B cell (primary cell): ENCODE measurements at regions not wholly inside any gene's neighbourhood (a gene's known extent, or its start where the extent isn't known, plus 50 kb on each side); places are given as distances from the start of the nearest gene placed in this dataset.

Experiments used
- ATAC-seq: fragments of 200-7000 bp; cut with Tn5 transposase; one replicate; pipeline ENCODE4 v1.10.0; 2021; ENCODE audit warnings: low read depth, mild to moderate bottlenecking, moderate number of reproducible peaks, moderate library complexity
- CTCF ChIA-PET: fragments of 350-600 bp; sonication (Branson Sonifier 250); formaldehyde crosslinking; loops from one replicate; lab custom pipeline; 2021; ENCODE audit warnings: antibody characterized with exemption, inconsistent platforms; lab: Charles Lee
- POLR2A ChIA-PET: fragments of 350-600 bp; sonication (Branson Sonifier 250); formaldehyde crosslinking; loops from one replicate; lab custom pipeline; 2021; ENCODE audit warnings: antibody characterized with exemption; lab: Charles Lee
- DNase-seq: peaks from one replicate; pipeline ENCODE4 v3.0.0; 2013
- H2AFZ ChIP-seq: 2 replicates; pipeline ENCODE4 v1.6.1; 2012; ENCODE audit warnings: mild to moderate bottlenecking, low read depth, low read length; ENCODE audit not compliant: insufficient read depth, poor library complexity, severe bottlenecking
- H3K27ac ChIP-seq, 2 donors: 1 replicate in 1 of 2; 2 replicates in 1 of 2; pipeline ENCODE4 v1.5.1; 2012 to 2013; ENCODE audit warnings: low read length in 2 of 2, mild to moderate bottlenecking in 2 of 2, moderate library complexity in 1 of 2
- H3K27me3 ChIP-seq, 4 experiments: fragments of 200-600 bp in 1 of 4; sonication (generic) in 1 of 4; replicated peaks in 1 of 4; 1 replicate in 2 of 4; 2 replicates in 2 of 4; pipeline versions ENCODE4 v1.6.1 to v1.7.0; 2013 to 2016; ENCODE audit warnings: low read length in 3 of 4, mild to moderate bottlenecking in 2 of 4, mixed read lengths in 1 of 4, moderate library complexity in 1 of 4; ENCODE audit not compliant: insufficient read depth in 4 of 4, control insufficient read depth in 3 of 4; ENCODE audit errors: control extremely low read depth in 1 of 4
- H3K36me3 ChIP-seq, 2 experiments: replicated peaks in 1 of 2; 1 replicate in 1 of 2; 2 replicates in 1 of 2; pipeline versions ENCODE4 v1.6.1 to v1.7.1; 2013; ENCODE audit warnings: low read length in 1 of 2; ENCODE audit not compliant: insufficient read depth in 2 of 2, control insufficient read depth in 1 of 2; ENCODE audit errors: control extremely low read depth in 1 of 2, extremely low read depth in 1 of 2
- H3K4me1 ChIP-seq, 2 donors: fragments of 200-600 bp in 1 of 2; sonication (generic) in 1 of 2; 1 replicate in 1 of 2; 2 replicates in 1 of 2; pipeline versions ENCODE4 v1.5.1 to v1.6.1; 2013 to 2017; ENCODE audit warnings: low read length in 2 of 2; ENCODE audit not compliant: control insufficient read depth in 2 of 2, insufficient read depth in 2 of 2
- H3K4me2 ChIP-seq: replicated peaks from 2 replicates; pipeline ENCODE3; 2012; ENCODE audit warnings: mild to moderate bottlenecking, low read depth, low read length; ENCODE audit not compliant: poor library complexity, severe bottlenecking
- H3K4me3 ChIP-seq, 5 experiments: fragments of 200-600 bp in 1 of 5; sonication (generic) in 1 of 5; 1 replicate in 3 of 5; 2 replicates in 2 of 5; pipeline versions ENCODE4 v1.5.1 to v1.7.0; 2011 to 2016; ENCODE audit warnings: low read length in 4 of 5, mild to moderate bottlenecking in 4 of 5, low read depth in 2 of 5, control low read depth in 1 of 5, moderate library complexity in 1 of 5; ENCODE audit not compliant: insufficient read depth in 1 of 5; ENCODE audit errors: control extremely low read depth in 1 of 5, extremely low read depth in 1 of 5
- H3K79me2 ChIP-seq: fragments of 200-600 bp; sonication (generic); one replicate; pipeline ENCODE4 v1.6.0; 2016; ENCODE audit warnings: low read length; ENCODE audit not compliant: control insufficient read depth, insufficient read depth
- H3K9ac ChIP-seq: fragments of 200-600 bp; sonication (generic); 2 replicates; pipeline ENCODE4 v1.6.1; 2017; ENCODE audit warnings: mild to moderate bottlenecking, low read length, moderate library complexity
- H3K9me3 ChIP-seq, 3 donors: one replicate each; pipeline versions ENCODE4 v1.6.1 to v1.7.1; 2013; ENCODE audit warnings: low read length in 2 of 3; ENCODE audit not compliant: control insufficient read depth in 2 of 3, insufficient read depth in 1 of 3; ENCODE audit errors: control extremely low read depth in 1 of 3
- H4K20me1 ChIP-seq: 2 replicates; pipeline ENCODE4 v1.6.0; 2012; ENCODE audit warnings: mild to moderate bottlenecking, low read length; ENCODE audit not compliant: insufficient read depth, control insufficient read depth, poor library complexity, severe bottlenecking
- H3K27ac Mint-ChIP-seq: one replicate; pipeline ENCODE4 v1.8.0; 2021; ENCODE audit warnings: mixed read lengths
- H3K27me3 Mint-ChIP-seq: one replicate; pipeline ENCODE4 v1.8.0; 2021; ENCODE audit warnings: mixed read lengths
- H3K4me1 Mint-ChIP-seq: one replicate; pipeline ENCODE4 v1.8.0; 2021; ENCODE audit warnings: mixed read lengths
- H3K4me3 Mint-ChIP-seq: one replicate; pipeline ENCODE4 v1.8.0; 2021; ENCODE audit warnings: mixed read lengths
- H3K9me3 Mint-ChIP-seq: one replicate; pipeline ENCODE4 v1.8.0; 2022; ENCODE audit warnings: mixed read lengths; ENCODE audit not compliant: insufficient read depth
- EZH2 ChIP-seq: IDR thresholded peaks from 2 replicates; pipeline ENCODE4 v1.6.1; 2012; ENCODE audit warnings: borderline replicate concordance, low read depth, mild to moderate bottlenecking, moderate library complexity, low read length; ENCODE audit not compliant: insufficient read depth, poor library complexity, severe bottlenecking
- WGBS: methylation state at CpG from one replicate; pipeline ENCODE4 v1.1.5; 2013; ENCODE audit warnings: missing lambda C conversion rate; ENCODE audit not compliant: insufficient coverage; 5-methylcytosine and 5-hydroxymethylcytosine counted together
- intact Hi-C: fragments of 100-400 bp; cut with micrococcal nuclease; formaldehyde crosslinking; loops from one replicate; pipeline ENCODE4 v1.10.0; 2022
- TF ChIP-seq, protein P1 (sequence below): fragments of 200-600 bp; IDR thresholded peaks from one replicate; pipeline ENCODE4 v1.8.0; 2022; ENCODE audit warnings: antibody characterized with exemption, mild to moderate bottlenecking

DNA sequence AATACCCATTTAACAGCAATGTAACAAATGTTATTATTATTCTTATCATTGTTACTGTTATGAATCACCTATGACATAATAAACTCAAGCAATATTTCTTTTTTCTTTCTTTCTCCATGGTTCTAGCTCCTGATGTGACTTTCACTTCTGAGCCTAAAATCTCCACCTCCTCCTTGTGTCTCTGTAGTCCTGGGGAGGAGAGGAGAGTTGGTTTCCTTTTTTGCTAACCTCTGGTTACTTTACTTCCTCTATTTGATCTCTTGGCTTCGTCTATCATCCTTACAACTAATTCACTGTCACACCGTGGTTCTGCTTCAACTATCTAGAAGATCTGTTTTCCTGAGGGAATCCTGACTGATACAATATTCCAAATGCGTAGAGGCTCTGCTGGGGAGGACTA lies 456.6 kb downstream of the VRK1 start:
- H3K4me3 Mint-ChIP-seq: no peak overlapping the region
- ATAC-seq: no peak

DNA sequence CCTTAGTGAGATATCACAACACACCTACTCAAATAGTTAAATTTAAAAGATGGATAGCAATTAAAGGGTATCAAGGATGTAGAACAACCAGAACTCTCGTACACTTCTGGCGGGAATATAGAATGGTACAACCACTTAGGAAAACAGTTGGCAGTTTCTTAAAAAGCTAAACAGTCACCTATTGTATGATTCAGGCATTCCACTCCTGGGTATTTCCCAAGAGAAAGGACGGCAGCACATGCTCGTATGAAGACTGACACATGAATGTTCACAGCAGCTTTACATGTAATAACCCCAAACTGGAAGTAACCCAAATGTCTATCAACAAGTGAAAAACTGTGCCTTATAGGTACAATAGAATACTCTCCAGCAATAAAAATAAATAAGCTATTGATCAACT lies 465.2 kb downstream of the VRK1 start:
- no peak for TF ChIP-seq EZH2
- TF ChIP-seq, protein P1, sequence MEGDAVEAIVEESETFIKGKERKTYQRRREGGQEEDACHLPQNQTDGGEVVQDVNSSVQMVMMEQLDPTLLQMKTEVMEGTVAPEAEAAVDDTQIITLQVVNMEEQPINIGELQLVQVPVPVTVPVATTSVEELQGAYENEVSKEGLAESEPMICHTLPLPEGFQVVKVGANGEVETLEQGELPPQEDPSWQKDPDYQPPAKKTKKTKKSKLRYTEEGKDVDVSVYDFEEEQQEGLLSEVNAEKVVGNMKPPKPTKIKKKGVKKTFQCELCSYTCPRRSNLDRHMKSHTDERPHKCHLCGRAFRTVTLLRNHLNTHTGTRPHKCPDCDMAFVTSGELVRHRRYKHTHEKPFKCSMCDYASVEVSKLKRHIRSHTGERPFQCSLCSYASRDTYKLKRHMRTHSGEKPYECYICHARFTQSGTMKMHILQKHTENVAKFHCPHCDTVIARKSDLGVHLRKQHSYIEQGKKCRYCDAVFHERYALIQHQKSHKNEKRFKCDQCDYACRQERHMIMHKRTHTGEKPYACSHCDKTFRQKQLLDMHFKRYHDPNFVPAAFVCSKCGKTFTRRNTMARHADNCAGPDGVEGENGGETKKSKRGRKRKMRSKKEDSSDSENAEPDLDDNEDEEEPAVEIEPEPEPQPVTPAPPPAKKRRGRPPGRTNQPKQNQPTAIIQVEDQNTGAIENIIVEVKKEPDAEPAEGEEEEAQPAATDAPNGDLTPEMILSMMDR: no peak
- H3K4me2 ChIP-seq: no peak overlapping the region
- no peak for DNase-seq
- no peak overlapping the region for H3K27ac ChIP-seq
- H3K4me3 Mint-ChIP-seq: no peak overlapping the region
- H3K27ac Mint-ChIP-seq: no peak overlapping the region
- intact Hi-C loops: no loop called here
- H3K9me3 Mint-ChIP-seq: no peaks in the 10 kb centered on the region
- no peaks in the 10 kb centered on the region for H3K36me3 ChIP-seq
- ATAC-seq: no peak
- H3K4me1 Mint-ChIP-seq: no peaks in the 10 kb centered on the region
- no peaks in the 10 kb centered on the region for H3K27me3 Mint-ChIP-seq
- H3K9me3 ChIP-seq: no peaks in the 10 kb centered on the region
- H3K4me1 ChIP-seq: no peaks in the 10 kb centered on the region
- H3K4me3 ChIP-seq: no peak overlapping the region
- POLR2A ChIA-PET: no interaction called here
- WGBS: 100% methylated on average over 4 of the region's 4 CpGs
- no peaks in the 10 kb centered on the region for H3K79me2 ChIP-seq
- H4K20me1 ChIP-seq: no peaks in the 10 kb centered on the region
- H3K9ac ChIP-seq: no peak overlapping the region
- CTCF ChIA-PET: no interaction called here
- H2AFZ ChIP-seq: no peak overlapping the region
- peaks cover 0 to 2% (median 0%) of the 10 kb centered on the region in 4 experiments for H3K27me3 ChIP-seq

More for the DNA sequence above, 456.6 kb downstream of the VRK1 start:
- no peak overlapping the region for H3K9ac ChIP-seq
- peaks cover 13% of the 10 kb centered on the region for H3K4me1 Mint-ChIP-seq
- peaks cover 0 to 4% (median 3%) of the 10 kb centered on the region in 3 donors for H3K9me3 ChIP-seq
- no peak overlapping the region for H3K27ac Mint-ChIP-seq
- no peaks in the 10 kb centered on the region for H3K36me3 ChIP-seq
- no peaks in the 10 kb centered on the region for H3K27me3 ChIP-seq
- no peaks in the 10 kb centered on the region for H3K9me3 Mint-ChIP-seq
- TF ChIP-seq EZH2: no peak
- TF ChIP-seq, protein P1: no peak
- ChIA-PET POLR2A (no interaction called here), CTCF (no interaction called here)
- no peaks in the 10 kb centered on the region for H4K20me1 ChIP-seq
- intact Hi-C loops: no loop called here
- H3K4me1 ChIP-seq: no peaks in the 10 kb centered on the region
- no peaks in the 10 kb centered on the region for H3K79me2 ChIP-seq
- no peak overlapping the region for H3K4me3 ChIP-seq
- WGBS: no CpG with 5 or more reads among the region's 3 CpGs
- no peak for DNase-seq
- no peak overlapping the region for H2AFZ ChIP-seq
- H3K27me3 Mint-ChIP-seq: peaks cover 7% of the 10 kb centered on the region
- H3K4me2 ChIP-seq: no peak overlapping the region
- H3K27ac ChIP-seq: no peak overlapping the region
